SH-SY5Y (cell line): ENCODE measurements at regions not wholly inside any gene's neighbourhood (a gene's known extent, or its start where the extent isn't known, plus 50 kb on each side); places are given as distances from the start of the nearest gene placed in this dataset.

Experiments
- GATA2 ChIP-seq: IDR thresholded peaks from 2 replicates; pipeline ENCODE4 v1.6.1; 2011; ENCODE audit warnings: mild to moderate bottlenecking, low read depth, low read length
- GATA3 ChIP-seq: IDR thresholded peaks from 2 replicates; pipeline ENCODE4 v1.6.1; 2011; ENCODE audit warnings: low read depth, mild to moderate bottlenecking, low read length, moderate library complexity

GRCh38 chr5:148717668-148718067, 63.3 kb upstream of the HTR4 start:
- TF ChIP-seq GATA3 (no peak), GATA2 (no peak)
